GM19397 (cell line): ENCODE measurements at regions not wholly inside any gene's neighbourhood (a gene's known extent, or its start where the extent isn't known, plus 50 kb on each side); places are given as distances from the start of the nearest gene placed in this dataset.

Experiments used
- ATAC-seq: cut with Tn5 transposase; IDR thresholded peaks from one replicate; pipeline ENCODE4 v1.9.1; 2021; ENCODE audit warnings: mild to moderate bottlenecking, moderate library complexity; ENCODE audit not compliant: unreplicated experiment

- ATAC-seq, result no peak
Observed at GRCh38 chr3:164186095-164186494, 892.2 kb downstream of the SI start.

DNA sequence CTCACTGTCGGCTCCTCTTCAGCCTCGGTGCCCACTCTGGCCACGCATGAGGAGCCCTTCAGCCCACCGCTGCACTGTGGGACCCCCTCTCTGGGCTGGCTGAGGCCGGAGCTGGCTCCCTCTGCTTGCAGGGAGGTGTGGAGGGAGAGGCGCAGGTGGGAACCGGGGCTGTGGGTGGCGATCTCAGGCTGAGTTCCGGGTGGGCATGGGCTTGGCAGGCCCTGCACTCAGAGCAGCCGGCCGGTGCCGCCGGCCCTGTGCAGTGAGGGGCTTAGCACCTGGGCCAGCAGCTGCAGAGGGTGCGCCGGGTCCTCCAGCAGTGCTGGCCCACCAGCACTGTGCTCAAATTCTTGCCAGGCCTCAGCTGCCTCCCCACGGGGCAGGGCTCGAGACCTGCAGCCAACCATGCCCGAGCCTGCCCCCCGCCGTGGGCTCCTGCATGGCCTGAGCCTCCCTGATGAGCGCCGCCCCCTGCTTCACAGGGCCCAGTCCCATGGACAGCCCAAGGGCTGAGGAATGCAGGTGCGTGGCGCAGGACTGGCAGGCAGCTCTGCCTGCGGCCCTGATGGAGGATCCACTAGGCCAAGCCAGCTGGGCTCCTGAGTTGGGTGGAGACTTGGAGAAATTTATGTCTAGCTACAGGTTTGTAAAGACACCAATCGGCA is 899.1 kb downstream of the SI start:
- no peak for ATAC-seq

- ATAC-seq, result no peak
Observed at GRCh38 chr3:164174059-164174458, 904.2 kb downstream of the SI start.

DNA sequence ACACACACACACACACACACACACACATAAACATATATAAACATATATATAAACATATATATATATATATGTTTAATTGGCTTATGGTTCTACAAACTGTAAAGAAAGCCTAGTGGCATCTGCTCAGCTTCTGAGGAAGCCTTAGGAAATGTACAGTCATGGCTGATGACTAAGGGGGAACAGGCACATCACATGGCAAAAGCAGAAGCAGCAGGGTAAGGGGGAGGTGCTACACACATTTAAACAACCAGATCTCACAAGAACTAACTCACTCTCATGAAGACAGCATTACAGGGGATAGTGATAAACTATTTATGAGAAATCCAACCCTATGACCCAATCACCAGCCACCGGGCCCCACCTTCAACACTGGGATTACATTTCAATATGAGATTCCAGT is 922.9 kb downstream of the SI start:
- ATAC-seq, result no peak

DNA sequence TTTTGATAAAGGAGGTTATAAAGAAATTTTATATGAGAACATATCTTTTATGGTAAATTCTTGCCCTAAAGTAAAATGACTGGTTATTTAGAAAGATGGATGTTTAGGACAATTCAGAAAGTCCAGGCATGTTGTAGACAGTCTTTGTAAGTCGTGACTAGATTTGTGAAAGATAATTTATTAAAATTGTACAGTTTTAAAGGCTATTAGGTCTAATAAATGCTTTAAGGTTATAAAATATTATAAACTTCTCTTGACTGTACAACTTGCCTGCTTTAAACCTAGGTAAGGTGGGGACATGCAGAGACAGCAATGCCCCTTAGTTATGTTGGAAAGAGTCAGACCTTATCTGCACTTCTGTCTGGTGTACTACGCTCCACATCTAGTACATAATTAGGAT is 933.5 kb downstream of the SI start:
- ATAC-seq, result no peak

DNA sequence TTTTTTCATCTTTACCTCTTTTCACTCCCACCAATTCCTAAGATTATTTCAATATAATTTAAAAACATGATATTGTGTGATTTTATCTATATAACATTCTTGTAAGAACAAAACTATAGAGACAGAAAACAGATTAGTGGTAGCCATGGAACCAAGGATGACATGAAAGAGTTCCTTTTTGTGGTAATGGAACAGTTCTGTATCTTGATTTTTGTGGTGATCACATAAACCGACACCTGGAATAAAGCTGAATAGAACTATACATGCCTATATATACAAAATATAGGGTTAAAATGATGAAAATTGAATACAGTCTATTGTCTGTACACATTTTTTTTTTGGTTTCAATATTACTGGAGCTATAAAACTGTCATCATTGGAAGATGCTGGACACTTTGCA is 945.4 kb downstream of the SI start:
- ATAC-seq, result no peak

DNA sequence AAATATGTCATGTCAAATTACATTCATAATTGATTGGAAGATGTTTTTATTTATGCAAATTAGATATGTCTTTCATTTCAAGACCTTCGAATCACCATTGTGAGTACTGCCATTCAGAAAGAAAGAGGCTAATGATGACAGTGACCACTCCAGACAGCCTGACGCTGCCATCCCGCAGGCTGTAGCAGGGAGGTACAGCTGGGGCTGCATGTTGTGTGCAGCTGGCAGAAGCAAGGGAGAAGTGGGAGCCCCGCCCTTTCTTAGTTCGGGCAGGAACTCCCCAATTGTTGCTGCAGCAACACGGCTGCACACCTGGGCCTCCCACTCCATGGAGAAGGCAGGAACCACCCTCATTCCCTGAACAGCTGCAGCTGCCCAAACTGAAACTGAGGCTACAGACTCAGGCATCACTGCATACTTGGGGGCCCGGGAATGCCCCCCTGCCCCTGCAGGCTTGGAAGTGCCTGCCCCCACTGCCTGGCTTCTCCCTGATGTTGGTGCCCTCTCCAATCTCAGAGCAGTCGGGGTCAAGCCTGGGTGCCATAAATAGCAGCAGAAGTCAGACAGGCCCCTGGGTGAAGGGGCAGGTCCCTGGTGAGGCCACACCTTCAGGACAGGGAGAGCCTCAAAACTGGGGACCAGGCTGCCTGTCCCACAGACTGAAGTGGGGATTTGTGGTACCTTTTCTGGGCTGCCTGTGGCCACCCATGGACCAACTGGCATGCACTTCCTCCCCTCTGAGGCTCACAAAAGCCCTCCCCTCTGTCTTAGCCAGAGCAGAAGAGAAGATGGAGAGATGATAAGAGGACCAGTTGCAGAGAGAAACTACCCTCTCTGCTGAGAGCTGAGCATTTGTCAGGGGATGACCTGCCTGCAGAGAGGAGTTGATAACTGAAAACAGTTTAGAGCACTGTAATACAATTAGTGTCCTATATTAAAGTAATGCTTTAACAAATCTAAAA is 964.6 kb downstream of the SI start:
- ATAC-seq, result no peak

- ATAC-seq, result no peak
Observed at GRCh38 chr3:164096352-164096751, 981.9 kb downstream of the SI start.

- no peak for ATAC-seq
Observed at GRCh38 chr3:164095949-164096348, 982.3 kb downstream of the SI start.

DNA sequence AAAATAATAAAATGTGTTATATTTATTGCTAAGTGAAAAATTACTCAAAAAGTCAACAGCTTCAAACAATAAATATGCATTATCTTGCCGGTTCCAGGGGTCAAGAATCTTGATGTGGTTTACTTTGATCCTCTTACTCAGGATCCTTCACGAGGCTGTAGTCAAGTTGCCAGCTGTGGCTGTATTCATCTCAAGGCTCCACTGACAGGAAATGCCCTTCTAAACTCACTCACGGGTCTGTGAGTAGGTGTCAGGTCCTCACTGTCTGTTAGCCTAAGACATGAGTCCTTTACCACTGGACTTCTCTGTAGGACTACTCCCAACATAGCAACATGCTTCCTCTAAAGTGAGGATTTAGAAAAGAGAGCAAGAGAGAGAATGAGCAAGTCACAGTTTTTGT is 983.0 kb downstream of the SI start:
- ATAC-seq, result no peak

- no peak for ATAC-seq
Observed at GRCh38 chr3:164094546-164094945, 983.8 kb downstream of the SI start.

GRCh38 chr3:164080208-164080607 is 998.1 kb downstream of the SI start:
- no peak for ATAC-seq

DNA sequence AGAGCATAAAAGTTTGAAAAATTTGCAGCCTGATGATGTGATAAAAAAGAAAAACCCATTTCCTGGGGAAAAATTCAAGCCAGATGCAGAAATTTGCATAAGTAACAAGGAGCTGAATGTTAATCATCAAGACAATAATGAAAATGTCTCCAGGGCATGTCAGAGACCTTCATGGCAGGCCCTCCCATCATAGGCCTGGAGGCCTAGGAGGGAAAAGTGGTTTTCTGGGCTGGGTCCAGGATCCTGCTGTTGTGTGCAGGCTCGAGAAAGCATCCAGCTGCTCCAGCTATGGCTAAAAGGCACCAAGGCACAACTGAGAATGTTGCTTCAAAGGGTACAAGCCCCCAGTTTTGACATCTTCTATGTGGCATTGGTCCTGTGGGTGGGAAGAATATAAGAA is 1014.0 kb downstream of the SI start:
- no peak for ATAC-seq

GRCh38 chr3:164060923-164061322 is 1017.4 kb downstream of the SI start:
- ATAC-seq, result no peak

DNA sequence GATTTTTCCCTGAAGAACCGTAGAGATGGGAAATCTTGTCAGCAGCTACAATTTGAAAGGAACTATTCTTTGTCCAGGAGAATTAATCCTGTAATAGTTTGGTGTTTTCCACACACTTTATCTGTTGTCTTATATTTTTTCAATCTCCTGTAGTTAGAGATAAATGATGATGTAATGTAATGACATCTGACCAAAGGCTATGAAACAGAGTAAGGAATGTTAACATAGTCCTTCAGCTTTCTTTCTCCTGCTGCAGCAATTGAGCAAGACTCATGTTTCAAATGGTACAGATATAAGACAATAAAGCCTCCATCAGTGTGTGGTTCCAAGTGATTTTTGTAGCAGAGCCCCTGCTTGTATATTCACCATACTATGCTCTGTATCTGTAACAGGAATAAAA is 1028.4 kb downstream of the SI start:
- ATAC-seq, result no peak

DNA sequence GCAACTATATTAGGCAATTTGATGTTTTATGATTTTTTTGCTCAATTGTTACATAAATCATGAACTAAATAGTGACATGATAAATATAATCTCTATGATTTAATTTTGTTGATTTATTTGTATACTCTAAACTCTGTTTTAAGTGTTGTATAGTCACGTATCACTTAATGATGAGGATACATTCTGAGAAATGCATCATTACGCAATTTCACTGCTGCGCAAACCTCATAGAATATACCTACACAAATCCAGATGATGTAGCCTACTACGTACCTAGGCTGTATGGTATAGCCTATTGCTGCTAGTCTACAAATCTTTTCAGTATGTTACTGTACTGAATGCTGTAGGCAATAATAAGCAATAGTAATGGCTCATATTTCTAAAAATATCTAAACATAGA is 1029.8 kb downstream of the SI start:
- no peak for ATAC-seq

GRCh38 chr3:164040991-164041390 is 1037.3 kb downstream of the SI start:
- ATAC-seq, result no peak

GRCh38 chr3:164030194-164030593 is 1048.1 kb downstream of the SI start:
- ATAC-seq, result no peak

- no peak for ATAC-seq
Observed at GRCh38 chr3:164024786-164025185, 1053.5 kb downstream of the SI start.

DNA sequence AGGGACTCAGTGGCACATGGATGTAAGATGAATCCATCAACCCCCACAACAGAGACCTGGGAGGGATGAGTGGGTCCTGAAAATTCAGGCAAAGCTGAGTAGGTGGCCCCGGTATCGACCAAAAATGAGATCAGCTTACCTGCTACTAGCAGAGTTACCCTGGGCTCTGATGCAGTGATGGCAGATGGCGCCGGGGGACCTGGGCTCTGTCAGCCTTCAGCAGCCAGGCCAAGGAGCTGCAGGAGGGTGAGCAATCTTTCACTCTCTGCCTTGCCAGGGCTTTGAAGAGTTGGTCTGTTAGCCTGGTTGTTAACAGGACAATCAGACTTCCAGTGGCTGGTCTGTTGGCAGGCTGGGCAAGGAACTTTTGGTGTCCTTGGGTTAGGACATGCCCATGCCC is 1054.8 kb downstream of the SI start:
- no peak for ATAC-seq

GRCh38 chr3:164018500-164018899 is 1059.8 kb downstream of the SI start:
- ATAC-seq, result no peak

DNA sequence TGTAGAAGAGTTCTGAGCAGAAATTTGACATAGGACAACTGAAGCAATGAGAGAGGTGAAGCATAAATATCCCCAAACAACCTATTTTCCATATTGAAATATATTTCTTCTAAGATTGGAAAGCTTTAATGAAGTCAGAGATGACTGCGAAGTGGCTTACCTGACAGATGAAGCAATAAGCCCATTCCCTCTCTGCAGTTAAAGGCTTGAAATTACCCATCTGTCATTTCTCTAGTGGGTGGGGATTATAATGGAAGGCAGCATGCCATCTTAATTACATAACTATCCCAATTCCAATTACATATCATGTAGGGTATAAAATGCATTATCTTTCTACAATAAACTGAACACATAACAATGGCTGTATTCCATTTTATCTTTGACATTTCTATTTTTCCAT is 1070.5 kb downstream of the SI start:
- ATAC-seq, result no peak
